Stimulated activated CD4-positive, alpha-beta T cell treated with anti-CD3 and anti-CD28 coated beads, TNF-alpha, amount 100 ng/mL, for 1 hour (primary cell): ENCODE measurements at regions not wholly inside any gene's neighbourhood (a gene's known extent, or its start where the extent isn't known, plus 50 kb on each side); places are given as distances from the start of the nearest gene placed in this dataset.
"Not testable (repeated sequence)": the region's sequence is repeated elsewhere in the genome, so short reads cannot be mapped to it uniquely, and the experiment has no call there.

ENCODE experiments used
- DNase-seq, 3 donors: peaks; one replicate each; pipeline ENCODE4 v3.0.0-alpha.2; 2020; ENCODE audit warnings: low read depth in 3 of 3, low spot score in 1 of 3

DNA sequence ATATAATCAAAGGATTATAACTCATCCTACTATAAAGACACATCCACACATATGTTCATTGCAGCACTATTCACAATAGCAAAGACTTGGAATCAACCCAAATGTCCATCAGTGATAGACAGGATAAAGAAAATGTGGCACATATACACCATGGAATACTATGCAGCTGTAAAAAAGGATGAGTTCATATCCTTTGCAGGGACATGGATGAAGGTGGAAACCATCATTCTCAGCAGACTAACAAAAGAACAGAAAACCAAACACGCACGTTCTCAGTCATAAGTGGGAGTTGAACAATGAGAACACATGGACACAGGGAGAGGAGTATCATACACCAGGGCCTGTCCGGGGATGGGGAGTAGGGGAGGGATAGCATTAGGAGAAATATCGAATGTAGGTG, 253.0 kb upstream of the ID4 start:
- not testable (repeated sequence) for DNase-seq

- DNase-seq = no peak
These were observed 249.8 kb upstream of the ID4 start for GRCh38 chr6:19587238-19587942.

DNA sequence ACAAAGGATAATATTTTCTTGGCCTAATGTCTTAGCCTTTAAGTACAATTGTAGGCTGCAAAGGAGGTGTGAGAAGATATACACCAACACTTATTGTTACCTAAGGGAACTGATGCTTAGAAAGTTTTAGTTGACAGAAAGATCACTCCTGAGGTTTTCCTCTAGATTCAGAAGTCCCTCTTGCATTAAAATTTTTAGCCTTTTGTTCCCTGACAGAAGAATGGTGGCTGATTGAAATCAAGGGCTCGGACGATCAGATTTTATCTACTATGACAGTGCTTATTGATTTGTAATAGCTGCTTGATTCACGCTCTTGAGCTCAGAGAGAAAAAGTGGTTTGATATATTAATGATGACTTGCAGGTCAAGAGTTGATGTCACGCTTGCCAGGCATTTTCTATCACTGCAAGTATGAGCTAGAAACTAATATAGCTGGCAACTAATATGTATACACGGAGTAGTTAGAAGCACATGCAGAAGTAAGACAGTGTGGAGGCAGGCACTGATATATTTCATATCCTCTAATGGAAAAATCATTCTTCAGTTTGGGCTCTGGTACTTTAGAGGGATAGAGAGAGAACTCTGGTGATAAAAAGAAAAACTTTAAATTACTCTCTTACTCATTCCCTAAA, 246.6 kb upstream of the ID4 start:
- DNase-seq = no peak

GRCh38 chr6:19597809-19598320, 239.3 kb upstream of the ID4 start:
- DNase-seq = no peak

DNA sequence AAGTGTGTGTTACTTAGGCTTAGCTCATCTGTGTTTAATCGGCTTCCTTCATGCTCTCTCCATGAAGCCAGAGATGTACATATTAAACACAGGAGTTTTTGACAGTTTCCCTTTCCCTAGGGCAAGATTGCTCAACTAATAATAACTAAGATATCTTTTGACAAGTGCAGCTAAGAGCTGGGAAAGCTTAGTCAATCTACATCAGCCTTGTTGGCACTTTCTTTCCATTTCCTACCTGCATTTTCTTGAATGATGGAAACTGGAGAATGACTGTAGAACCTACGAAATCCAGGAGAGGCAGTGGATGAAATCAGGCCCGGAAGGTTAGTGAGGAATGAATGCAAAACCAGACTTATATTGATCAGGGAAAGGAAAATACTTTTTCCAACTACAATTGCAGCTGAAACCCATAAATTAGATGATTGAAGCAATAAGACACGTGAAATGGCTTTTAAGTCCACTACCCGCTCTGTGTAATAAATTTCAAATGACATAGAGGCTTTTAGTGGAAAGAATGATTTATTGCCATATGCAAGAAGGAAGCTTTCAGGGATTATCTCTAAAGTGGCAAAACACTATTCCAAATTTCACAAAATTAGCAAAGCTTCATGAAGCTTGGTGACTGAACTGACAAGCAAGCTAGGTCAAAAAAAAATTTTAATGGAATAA, 237.2 kb upstream of the ID4 start:
- no peak for DNase-seq

- no peak for DNase-seq
These were observed 234.6 kb upstream of the ID4 start for GRCh38 chr6:19602434-19603013.

GRCh38 chr6:19603721-19604120, 233.4 kb upstream of the ID4 start:
- DNase-seq = no peak

DNA sequence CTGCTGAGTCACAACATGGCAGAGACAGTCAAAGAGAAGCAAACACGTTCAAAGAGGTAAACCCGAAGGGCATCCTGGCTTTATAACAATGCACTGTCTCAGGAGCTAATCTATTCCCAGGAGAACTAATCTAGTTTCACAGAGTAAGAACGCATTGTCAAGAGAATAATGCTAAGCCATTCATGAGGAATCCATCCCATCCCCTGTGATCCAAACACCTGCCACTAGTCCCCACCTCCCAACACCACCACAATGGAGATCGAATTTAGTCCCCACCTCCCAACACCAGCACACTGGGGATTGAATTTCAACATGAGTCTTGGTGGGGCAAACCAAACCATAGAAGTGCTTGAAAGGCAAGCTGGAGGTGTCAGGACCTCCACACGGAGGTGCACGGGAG, 231.5 kb upstream of the ID4 start:
- DNase-seq = no peak

DNA sequence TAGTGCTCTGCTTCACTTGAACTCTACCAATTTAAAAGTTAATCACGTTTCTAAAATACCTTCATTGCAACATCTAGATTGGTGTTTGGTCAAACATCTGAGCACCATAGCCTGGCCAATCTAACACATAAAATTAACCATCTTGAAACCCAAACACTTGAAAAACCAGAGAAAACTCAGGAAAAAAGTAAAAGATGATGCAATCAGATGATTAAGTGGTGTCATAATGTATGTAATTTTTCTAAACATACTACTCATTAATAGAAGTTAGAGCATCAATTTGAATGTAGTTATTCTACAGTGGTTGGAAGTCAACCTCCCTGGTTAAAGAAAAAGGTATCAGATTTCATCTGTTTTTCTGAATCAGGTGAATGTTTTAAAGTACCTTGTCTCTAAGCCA, 228.6 kb upstream of the ID4 start:
- no peak for DNase-seq

GRCh38 chr6:19609972-19610641, 227.1 kb upstream of the ID4 start:
- DNase-seq = no peak

GRCh38 chr6:19612672-19613466, 224.3 kb upstream of the ID4 start:
- not testable (repeated sequence) for DNase-seq

DNA sequence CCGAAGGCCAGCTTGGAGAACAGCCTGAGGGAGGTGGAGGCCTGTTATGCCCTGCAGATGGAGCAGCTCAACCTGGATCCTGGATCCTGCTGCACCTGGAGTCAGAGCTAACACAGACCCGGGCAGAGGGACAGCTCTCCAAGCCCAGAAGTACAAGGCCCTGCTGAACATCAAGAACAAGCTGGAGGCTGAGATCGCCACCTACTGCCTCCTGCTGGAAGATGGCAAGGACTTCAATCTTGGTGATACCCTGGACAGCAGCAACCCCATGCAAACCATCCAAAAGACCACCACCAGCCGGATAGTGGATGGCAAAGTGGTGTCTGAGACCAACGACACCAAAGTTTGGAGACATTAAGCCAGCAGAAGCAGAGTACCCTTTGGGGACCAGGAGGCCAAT, 223.5 kb upstream of the ID4 start:
- DNase-seq = no peak

- DNase-seq = no peak
These were observed 221.1 kb upstream of the ID4 start for GRCh38 chr6:19616022-19616421.

GRCh38 chr6:19632230-19632629, 204.9 kb upstream of the ID4 start:
- no peak for DNase-seq

GRCh38 chr6:19632786-19633185, 204.4 kb upstream of the ID4 start:
- no peak for DNase-seq

- DNase-seq = no peak
These were observed 201.4 kb upstream of the ID4 start for GRCh38 chr6:19635728-19636127.

- no peak for DNase-seq
These were observed 200.2 kb upstream of the ID4 start for GRCh38 chr6:19637010-19637409.

DNA sequence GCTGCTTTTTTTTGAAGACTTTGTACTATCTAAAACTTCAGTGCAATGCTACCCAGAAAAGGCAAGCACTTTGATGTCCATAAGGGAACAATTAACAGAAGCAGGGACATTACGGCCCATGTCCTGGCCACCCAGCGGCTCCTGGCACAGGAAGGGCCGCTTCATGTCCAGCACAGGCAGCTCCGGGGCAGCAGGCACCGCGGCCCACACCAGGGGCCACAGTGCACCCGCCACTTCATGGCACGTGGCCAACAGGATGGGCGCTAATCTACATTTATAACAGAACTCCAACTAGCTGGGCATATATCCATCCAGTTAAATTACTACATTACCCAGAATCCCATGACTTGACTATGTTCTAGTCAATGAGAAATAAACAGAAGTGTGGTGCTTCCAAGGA, 198.2 kb upstream of the ID4 start:
- no peak for DNase-seq

GRCh38 chr6:19643287-19643686, 193.9 kb upstream of the ID4 start:
- DNase-seq = no peak

- DNase-seq = no peak
These were observed 193.5 kb upstream of the ID4 start for GRCh38 chr6:19643713-19644112.

- DNase-seq = no peak
These were observed 181.4 kb upstream of the ID4 start for GRCh38 chr6:19655744-19656143.
